Suprapubic skin (tissue), 4 donors: ENCODE measurements at regions not wholly inside any gene's neighbourhood (a gene's known extent, or its start where the extent isn't known, plus 50 kb on each side); places are given as distances from the start of the nearest gene placed in this dataset.
"Not testable (repeated sequence)": the region's sequence is repeated elsewhere in the genome, so short reads cannot be mapped to it uniquely, and the experiment has no call there.

Experiments used
- CTCF ChIP-seq, 2 donors: fragments of 200-600 bp in 1 of 2; fragments of 450-650 bp in 1 of 2; sonication (generic) in 1 of 2; IDR thresholded peaks; one replicate each; pipeline ENCODE4 v1.5.1; 2016 to 2019; ENCODE audit warnings: antibody characterized with exemption in 2 of 2, mild to moderate bottlenecking in 1 of 2, moderate library complexity in 1 of 2
- EP300 ChIP-seq: sonication (generic); formaldehyde crosslinking; IDR thresholded peaks from one replicate; pipeline ENCODE4 v1.6.1; 2017; ENCODE audit warnings: antibody characterized with exemption
- POLR2A ChIP-seq, 2 donors: fragments of 450-650 bp; IDR thresholded peaks; one replicate each; pipeline ENCODE4 v1.6.1; 2017; ENCODE audit warnings: antibody characterized with exemption in 2 of 2, mild to moderate bottlenecking in 2 of 2, moderate library complexity in 2 of 2
- POLR2AphosphoS5 ChIP-seq, 3 donors: sonication (generic); formaldehyde crosslinking; IDR thresholded peaks; one replicate each; pipeline ENCODE4 v1.6.1; 2017; ENCODE audit warnings: antibody characterized with exemption in 3 of 3

GRCh38 chr17:22047521-22047920 lies 355.2 kb downstream of the KCNJ18 start:
- not testable (repeated sequence) for TF ChIP-seq POLR2A (IDR thresholded peaks at IDR 0.05); CTCF (IDR thresholded peaks at IDR 0.05); POLR2AphosphoS5 (IDR thresholded peaks at IDR 0.05); EP300
